ENCODE measurements at regions not wholly inside any gene's neighbourhood (a gene's known extent, or its start where the extent isn't known, plus 50 kb on each side); places are given as distances from the start of the nearest gene placed in this dataset.
"Not testable (repeated sequence)": the region's sequence is repeated elsewhere in the genome, so short reads cannot be mapped to it uniquely, and the experiment has no call there.

- no peak for TF ChIP-seq CTCF (IDR thresholded peaks at IDR 0.05)
- Mint-ChIP-seq H3K36me3 (ENCODE audit: low read depth) (no peaks in the 10 kb centered on the region), H3K4me1 (ENCODE audit: low read depth) (no peaks in the 10 kb centered on the region), H3K9me3 (no peaks in the 10 kb centered on the region), H3K27me3 (peaks cover 30% of the 10 kb centered on the region), H3K27ac (no peak overlapping the region), H3K4me3 (no peak overlapping the region)
- DNase-seq (peak in 2 of 14 experiments; percentile 4 to 10), ATAC-seq (ENCODE audit: poor library complexity) (no peak)
- POLR2A ChIA-PET = no interaction called here
- CTCF ChIA-PET = no interaction called here
- no peak overlapping the region for H3K4me3 ChIP-seq (ENCODE audit: low read length)
- H3K27me3 ChIP-seq (ENCODE audit: control insufficient read depth in 1 of 2, insufficient read depth in 2 of 2, low read length in 2 of 2) = peaks cover 0 to 6% of the 10 kb centered on the region in 2 experiments
- intact Hi-C loops (cut with DNase I, micrococcal nuclease) = no loop called here
- H3K9me3 ChIP-seq (ENCODE audit: control insufficient read depth in 1 of 2, insufficient read depth in 1 of 2, low read length in 2 of 2) = no peaks in the 10 kb centered on the region
- H3K36me3 ChIP-seq (ENCODE audit: insufficient read depth, low read length) = no peaks in the 10 kb centered on the region
- H3K4me1 ChIP-seq (ENCODE audit: insufficient read depth, low read length) = no peaks in the 10 kb centered on the region
- no peak overlapping the region for H3K27ac ChIP-seq (ENCODE audit: low read depth in 1 of 2, low read length in 2 of 2)
These were observed 364.8 kb downstream of the TMEM121 start for GRCh38 chr14:105891221-105891602.

GRCh38 chr14:105891631-105892452, 365.5 kb downstream of the TMEM121 start:
- peak in 2 of 14 experiments; percentile 6 to 25 for DNase-seq
- CTCF ChIA-PET = no interaction called here

GRCh38 chr14:105892453-105893441, 366.4 kb downstream of the TMEM121 start:
- not testable (repeated sequence) for H3K27ac Mint-ChIP-seq; H3K36me3 Mint-ChIP-seq (ENCODE audit: low read depth)

More at GRCh38 chr14:105891631-105892452, 365.5 kb downstream of the TMEM121 start:
- H3K27ac ChIP-seq (ENCODE audit: low read depth in 1 of 2, low read length in 2 of 2) = no peak overlapping the region
- intact Hi-C loops (cut with DNase I, micrococcal nuclease) = no loop called here
- ATAC-seq (ENCODE audit: poor library complexity) = no peak
- H3K27ac Mint-ChIP-seq = no peak overlapping the region
- H3K36me3 Mint-ChIP-seq (ENCODE audit: low read depth) = no peaks in the 10 kb centered on the region
- H3K27me3 Mint-ChIP-seq = peaks cover 34% of the 10 kb centered on the region
- H3K4me1 Mint-ChIP-seq (ENCODE audit: low read depth) = no peaks in the 10 kb centered on the region
- H3K36me3 ChIP-seq (ENCODE audit: insufficient read depth, low read length) = no peaks in the 10 kb centered on the region
- POLR2A ChIA-PET = no interaction called here
- no peaks in the 10 kb centered on the region for H3K9me3 Mint-ChIP-seq
- no peaks in the 10 kb centered on the region for H3K4me1 ChIP-seq (ENCODE audit: insufficient read depth, low read length)
- no peaks in the 10 kb centered on the region for H3K9me3 ChIP-seq (ENCODE audit: control insufficient read depth in 1 of 2, insufficient read depth in 1 of 2, low read length in 2 of 2)
- peaks cover 0 to 6% of the 10 kb centered on the region in 2 experiments for H3K27me3 ChIP-seq (ENCODE audit: control insufficient read depth in 1 of 2, insufficient read depth in 2 of 2, low read length in 2 of 2)
- no peak for TF ChIP-seq CTCF (IDR thresholded peaks at IDR 0.05)
- no peak overlapping the region for H3K4me3 Mint-ChIP-seq
- H3K4me3 ChIP-seq (ENCODE audit: low read length) = no peak overlapping the region

GRCh38 chr14:105893686-105894085, 367.3 kb downstream of the TMEM121 start:
- peaks cover 28% of the 10 kb centered on the region for H3K27me3 Mint-ChIP-seq
- H3K36me3 ChIP-seq (ENCODE audit: insufficient read depth, low read length); ATAC-seq (ENCODE audit: poor library complexity); H3K27ac Mint-ChIP-seq; H3K9me3 Mint-ChIP-seq; POLR2A ChIA-PET; H3K4me3 ChIP-seq (ENCODE audit: low read length); H3K9me3 ChIP-seq (ENCODE audit: control insufficient read depth in 1 of 2, insufficient read depth in 1 of 2, low read length in 2 of 2); H3K4me3 Mint-ChIP-seq; DNase-seq; H3K4me1 ChIP-seq (ENCODE audit: insufficient read depth, low read length); H3K4me1 Mint-ChIP-seq (ENCODE audit: low read depth); H3K36me3 Mint-ChIP-seq (ENCODE audit: low read depth); CTCF ChIA-PET; intact Hi-C loops (cut with DNase I, micrococcal nuclease); H3K27me3 ChIP-seq (ENCODE audit: control insufficient read depth in 1 of 2, insufficient read depth in 2 of 2, low read length in 2 of 2); H3K27ac ChIP-seq (ENCODE audit: low read depth in 1 of 2, low read length in 2 of 2): not testable (repeated sequence)

More at GRCh38 chr14:105892453-105893441, 366.4 kb downstream of the TMEM121 start:
- H3K27ac ChIP-seq (ENCODE audit: low read depth in 1 of 2, low read length in 2 of 2); H3K36me3 ChIP-seq (ENCODE audit: insufficient read depth, low read length); H3K9me3 ChIP-seq (ENCODE audit: control insufficient read depth in 1 of 2, insufficient read depth in 1 of 2, low read length in 2 of 2); H3K4me3 Mint-ChIP-seq; POLR2A ChIA-PET; H3K9me3 Mint-ChIP-seq; H3K4me1 Mint-ChIP-seq (ENCODE audit: low read depth); intact Hi-C loops (cut with DNase I, micrococcal nuclease); H3K4me3 ChIP-seq (ENCODE audit: low read length); H3K4me1 ChIP-seq (ENCODE audit: insufficient read depth, low read length); H3K27me3 ChIP-seq (ENCODE audit: control insufficient read depth in 1 of 2, insufficient read depth in 2 of 2, low read length in 2 of 2); ATAC-seq (ENCODE audit: poor library complexity); CTCF ChIA-PET: not testable (repeated sequence)
- DNase-seq = peak in 2 of 14 experiments; percentile 3 to 10
- H3K27me3 Mint-ChIP-seq = peaks cover 27% of the 10 kb centered on the region

Data from CD4-positive, alpha-beta T cell (primary cell).